Activated CD4-positive, CD25-positive, alpha-beta regulatory T cell treated with anti-CD3 and anti-CD28 coated beads, Interleukin-2, amount 50 U/mL, for 24 hours (primary cell): ENCODE measurements at regions not wholly inside any gene's neighbourhood (a gene's known extent, or its start where the extent isn't known, plus 50 kb on each side); places are given as distances from the start of the nearest gene placed in this dataset.

ENCODE experiments used
- ATAC-seq, 2 donors: fragments of 150-1000 bp; cut with Tn5 transposase; one replicate each; pipeline ENCODE4 v1.10.0; 2021; ENCODE audit warnings: mild to moderate bottlenecking in 1 of 2, moderate library complexity in 1 of 2

DNA sequence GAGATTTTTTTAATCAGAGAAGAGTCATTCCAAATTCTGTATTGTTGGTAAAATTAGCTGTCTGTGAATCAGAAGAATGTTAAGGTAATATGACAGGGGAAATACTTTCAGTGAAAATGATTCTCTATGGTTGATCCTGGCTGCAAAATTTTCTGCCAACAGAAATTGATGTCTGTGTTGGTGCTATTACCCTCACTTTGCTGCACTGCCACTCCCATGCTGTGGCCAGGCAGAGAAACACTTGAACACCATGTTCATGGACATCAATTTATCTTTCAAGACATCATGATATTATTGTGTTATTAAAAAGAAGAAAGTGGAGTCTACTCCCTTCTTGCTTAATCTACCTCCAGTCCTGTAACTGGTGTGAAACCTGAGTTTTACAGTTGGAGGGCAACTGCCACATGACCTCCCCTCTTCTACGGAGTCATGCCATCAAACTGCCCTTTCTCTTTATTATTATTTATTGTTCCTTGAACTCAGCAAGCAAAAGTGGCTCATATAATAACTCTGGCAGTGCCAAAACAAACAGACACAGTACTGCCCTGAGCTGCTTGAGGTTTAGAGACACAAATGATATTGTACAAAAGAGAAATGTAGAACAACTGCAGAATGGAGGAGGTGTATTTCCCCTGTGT, 288.0 kb upstream of the JAG1 start:
- no peak for ATAC-seq

DNA sequence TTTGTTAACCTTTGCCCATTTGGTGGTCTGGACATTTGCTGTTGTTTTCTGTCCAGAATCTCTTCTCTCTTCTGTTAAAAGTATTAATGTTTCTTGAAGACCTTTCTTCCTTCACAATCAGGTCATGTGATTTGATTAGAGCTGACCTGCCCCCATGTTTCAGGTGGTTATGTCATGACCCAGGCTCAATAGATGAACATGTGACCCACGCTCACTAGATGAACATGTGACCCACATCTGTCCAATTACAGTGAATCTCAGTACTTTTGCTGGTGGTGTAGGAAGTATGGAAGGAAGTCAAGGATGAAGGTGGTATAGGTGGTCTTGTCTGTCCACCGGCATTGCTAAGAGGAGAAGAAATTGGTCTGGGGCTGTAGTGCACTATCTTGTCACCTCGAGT, 289.1 kb upstream of the JAG1 start:
- no peak for ATAC-seq

DNA sequence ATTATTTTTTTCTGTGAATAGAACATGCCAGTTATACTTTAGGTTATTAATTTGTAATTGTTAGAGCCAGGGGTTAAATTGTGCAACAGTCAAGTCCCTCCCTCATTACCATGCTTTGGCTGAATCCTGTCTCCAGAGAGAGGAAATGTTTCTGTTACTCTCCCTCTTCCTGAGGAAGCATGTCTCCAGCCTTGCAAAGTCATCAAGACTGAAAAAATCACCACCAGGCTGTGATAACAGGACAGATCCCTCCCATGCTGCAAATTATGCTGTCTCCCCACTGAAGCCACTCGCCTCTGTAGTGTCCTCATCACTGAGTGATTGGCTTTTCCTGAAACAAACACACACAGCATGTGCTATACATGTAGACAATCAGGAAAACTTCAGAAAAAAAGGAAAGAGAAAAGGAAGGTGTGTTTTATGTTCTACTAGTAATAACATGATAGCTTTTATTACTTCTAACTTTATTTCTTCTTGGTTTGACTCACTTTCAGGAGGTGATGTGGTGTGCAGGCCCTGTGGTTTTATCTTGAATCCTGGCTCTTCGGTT, 290.0 kb upstream of the JAG1 start:
- no peak for ATAC-seq

DNA sequence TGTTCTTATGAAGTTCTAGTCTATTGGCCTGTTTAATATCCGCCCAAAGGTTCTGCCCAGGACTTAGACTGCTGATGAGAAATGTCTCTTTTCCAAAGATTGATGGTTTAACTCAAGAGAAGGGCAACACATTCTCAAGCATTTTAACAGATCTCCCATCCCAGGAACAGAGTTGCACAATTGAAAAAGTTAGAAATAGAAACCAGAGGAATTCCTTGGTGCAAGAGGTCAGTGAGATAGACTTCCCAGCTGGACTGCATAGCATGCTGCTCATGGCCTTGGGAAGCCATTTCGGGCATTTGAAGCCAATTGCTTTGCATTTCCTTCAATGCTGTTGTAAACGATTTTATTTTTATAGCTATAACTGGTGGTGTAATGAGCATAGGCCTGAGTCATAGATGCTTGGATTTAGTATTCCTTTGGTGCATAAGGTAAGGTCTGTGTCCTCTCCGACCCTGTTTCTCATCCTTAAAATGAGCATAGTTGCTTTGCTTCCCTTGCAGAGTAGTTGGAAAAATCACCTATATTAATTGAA, 292.2 kb upstream of the JAG1 start:
- no peak for ATAC-seq

DNA sequence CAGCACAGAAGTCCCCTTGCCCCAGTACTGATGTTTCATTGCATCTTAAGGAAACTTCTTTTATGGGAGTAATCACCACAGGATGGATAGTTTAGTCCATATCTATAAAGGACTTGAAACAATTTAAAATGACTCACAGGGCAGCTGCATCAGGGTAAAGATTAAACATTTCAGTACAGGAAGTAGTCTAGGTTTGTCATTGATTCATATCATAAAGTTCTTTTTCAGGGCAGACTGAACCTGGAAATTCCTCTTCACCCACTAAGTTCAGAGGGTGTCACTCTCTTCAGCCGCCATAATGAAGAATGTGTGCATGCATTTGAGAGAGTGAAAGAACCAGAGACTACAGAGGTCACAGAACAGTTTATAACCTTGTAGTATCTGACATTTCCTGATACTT, 296.3 kb upstream of the JAG1 start:
- ATAC-seq: no peak

DNA sequence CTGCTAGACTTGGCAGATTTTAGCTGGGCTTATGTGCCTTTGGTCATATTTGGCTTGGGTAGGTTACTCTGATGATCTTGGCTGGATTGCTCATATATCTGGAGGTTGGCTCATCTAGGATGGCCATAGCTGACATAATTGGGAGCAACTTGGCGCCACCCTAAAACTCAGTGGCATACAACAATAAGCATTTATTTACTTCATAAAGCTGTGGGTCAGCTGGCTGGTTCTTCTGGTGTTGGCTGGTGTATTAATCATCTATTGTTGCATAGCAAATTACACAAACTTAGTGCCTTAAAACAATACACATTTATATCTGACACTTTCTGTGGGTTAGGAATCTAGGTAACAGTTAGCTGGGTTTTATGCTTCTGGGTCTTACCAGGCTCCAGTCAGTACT, 297.3 kb upstream of the JAG1 start:
- no peak for ATAC-seq

DNA sequence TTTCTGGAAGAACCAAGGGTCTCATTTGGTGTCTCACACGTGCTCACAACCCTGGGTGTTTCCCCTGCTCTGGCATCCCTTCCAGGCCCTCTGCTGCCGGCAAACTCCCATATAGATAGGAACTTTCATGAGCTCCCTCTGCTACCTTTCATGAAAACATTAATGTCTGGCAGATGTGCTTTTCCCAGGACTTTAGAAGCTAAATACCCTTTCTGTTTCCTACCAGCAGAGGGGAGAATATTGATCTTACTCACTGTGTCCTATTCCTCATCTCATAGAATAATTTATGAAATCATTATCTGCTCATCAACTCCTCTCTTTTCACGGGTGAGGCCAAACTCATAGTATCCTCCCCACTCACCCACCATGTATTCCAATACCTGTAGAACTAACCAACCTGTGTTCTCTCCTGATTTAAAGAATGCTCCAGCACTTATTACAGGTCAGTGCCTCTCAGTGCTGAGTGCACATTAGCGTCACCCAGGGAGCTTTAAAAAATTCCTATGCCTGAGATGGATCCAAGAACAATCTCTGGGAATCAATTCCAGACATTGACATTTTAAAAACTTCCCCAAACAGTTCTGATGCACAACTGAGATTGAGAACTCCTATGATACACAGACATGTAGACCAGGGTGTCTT, 298.5 kb upstream of the JAG1 start:
- ATAC-seq: no peak

DNA sequence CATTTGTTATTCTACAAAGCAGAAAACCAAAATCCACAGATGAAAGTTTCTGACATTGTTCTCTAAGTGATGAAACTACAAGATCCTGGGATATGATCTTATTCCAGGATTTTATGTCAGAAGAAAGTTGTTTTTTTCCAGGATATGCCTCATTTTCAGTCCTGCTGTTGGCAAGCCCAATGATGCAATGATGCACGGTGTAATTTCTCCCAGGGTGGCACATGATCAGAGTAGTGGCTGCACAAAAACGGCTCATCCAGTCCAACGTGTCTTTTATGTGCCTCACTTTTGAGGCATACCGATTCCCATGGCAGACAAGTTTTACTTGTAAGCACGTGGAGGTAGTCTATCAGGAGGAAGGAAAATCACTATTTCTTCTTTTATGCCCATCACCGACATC, 302.3 kb upstream of the JAG1 start:
- ATAC-seq: no peak

DNA sequence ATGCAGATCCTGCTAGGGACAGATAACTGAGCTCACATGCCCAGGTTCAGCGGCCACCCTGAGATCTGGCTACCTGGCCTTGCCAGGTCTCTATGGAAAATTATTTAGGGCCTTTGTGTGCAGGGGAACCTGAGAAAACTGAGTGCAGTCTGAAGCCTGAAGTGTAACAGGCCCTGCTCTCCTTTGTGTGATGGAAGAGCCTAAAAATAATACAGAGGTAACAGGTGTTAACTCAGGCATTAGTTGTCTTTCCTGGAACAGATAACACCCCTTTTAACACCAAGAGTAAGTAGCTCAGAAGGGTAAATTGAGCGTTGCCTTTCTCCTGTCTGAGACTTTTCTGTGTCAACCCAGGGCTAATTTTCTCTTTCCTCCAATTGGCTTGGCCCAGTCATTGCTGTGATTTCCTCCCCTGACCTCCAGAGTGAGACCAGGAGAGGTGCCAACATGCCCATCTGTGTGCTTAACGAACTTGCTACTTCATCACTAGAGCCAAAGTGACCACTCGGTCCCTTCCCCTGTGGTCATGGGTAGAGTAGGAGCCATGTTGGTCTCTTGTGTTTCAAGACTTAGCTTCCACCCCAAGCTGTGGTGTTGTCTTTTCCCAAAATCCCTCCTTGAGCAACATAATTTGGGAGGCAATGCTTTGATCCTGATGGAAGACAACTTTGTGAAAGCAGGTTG, 304.4 kb upstream of the JAG1 start:
- no peak for ATAC-seq

DNA sequence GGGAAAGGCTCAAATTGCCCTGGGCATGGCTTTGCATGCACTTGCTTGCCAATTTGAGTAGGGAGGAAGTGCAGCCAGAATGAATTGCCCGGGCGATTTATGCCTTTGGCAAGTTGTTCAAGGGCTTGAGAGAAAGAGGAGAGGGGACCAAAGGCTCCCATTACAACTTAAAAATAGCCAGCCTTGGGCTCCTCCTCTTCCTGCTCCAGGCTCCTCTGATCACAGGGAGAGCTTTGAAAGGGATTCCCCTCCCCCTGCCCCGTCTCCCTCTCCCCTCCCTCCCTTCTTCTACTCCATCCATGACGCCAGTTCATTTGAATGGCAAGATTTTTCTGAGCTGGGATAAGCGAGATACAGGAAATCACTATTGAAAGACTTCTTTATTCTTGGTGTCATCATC, 304.9 kb upstream of the JAG1 start:
- no peak for ATAC-seq

DNA sequence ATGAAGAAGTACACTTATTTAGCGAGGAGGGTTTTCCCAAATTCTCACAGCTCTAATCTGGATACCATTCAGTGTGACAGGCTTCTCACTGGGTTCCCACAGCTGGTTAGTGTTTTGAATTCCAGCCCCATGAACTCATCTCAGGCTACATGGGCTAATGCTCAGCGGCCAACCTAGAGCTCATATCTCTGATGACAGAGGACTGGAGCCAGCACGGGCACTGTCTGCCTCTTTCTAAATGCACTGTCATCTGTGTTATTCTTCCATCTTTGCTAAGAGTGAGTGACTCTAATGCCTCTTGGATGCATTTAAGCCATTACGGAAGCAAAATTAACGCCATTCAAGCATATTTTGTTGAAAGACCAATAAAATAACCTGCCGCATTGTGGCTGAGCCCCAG, 308.9 kb upstream of the JAG1 start:
- no peak for ATAC-seq

DNA sequence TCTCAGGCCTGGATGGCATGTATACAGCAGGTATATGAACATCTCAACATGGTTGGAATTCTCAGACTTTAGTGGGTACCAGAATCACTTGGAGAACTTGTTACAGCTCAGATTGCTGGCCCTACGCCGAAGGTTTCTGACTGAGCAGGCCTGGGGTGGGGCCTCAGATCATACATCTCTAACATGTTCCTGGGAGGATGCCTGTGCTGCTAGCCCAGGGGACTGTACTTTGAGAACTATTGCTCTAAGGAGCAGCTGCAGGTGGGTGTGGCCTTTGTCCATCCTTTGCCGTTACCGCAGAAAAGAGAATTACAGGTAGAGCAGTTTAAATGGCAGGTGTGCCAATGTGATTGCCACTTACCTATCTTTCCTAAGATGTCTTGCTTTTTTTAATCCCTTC, 310.5 kb upstream of the JAG1 start:
- no peak for ATAC-seq

DNA sequence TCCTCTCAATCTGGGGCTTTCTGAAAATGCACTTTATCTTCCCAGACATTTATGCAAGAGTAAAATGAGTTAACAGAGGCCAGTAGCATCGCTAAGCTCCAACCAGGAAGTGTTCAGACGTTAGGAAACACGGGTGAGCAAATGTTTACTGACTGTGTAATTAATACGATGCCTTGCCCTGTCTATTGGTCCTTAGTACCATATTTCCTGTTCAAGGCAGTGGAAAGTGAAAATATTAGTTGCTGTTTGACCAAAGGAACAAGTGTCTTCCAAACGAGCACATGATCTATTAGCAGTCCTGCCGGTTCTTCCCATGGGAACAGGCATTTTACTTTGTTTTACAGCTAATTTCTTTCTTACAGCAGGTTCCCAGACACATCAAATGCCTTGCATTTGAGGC, 311.1 kb upstream of the JAG1 start:
- no peak for ATAC-seq

DNA sequence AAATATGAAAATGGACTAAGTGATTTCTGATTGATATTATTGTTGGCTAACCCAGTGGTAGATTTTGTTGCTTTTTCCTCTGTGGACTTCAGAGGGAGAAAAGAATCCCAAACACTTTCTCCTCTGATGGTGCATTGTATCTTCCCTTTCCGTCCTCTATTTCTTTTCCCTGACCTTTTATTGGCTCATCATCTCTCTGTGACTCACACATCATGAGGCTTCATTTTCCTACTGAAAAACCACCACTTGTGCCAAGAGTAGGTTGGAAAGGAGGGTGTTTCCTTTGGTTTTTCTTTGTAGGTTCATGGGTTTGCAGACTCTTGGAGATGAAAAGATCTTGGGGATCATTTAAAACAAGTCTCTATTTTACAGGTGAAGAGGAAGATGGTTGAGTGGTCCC, 311.7 kb upstream of the JAG1 start:
- ATAC-seq: no peak

DNA sequence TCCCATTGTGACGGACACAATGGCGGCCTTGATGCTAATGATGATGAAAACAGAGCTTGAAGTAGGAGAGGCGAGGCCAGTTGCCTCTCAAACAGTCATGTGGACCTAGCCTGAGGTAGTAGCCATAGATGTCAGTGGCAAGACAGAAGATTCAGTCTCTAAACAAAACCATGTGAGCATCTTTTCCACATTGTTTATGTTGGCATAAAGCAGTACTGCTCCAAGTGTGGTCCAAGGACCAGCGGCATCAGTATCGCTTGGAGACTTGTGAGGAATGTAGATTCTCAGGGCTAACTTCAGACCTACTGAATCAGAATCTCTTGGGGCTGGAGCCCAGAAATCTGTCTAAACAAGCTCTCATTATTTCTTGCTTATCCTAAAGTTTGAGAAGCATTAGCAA, 312.8 kb upstream of the JAG1 start:
- no peak for ATAC-seq

DNA sequence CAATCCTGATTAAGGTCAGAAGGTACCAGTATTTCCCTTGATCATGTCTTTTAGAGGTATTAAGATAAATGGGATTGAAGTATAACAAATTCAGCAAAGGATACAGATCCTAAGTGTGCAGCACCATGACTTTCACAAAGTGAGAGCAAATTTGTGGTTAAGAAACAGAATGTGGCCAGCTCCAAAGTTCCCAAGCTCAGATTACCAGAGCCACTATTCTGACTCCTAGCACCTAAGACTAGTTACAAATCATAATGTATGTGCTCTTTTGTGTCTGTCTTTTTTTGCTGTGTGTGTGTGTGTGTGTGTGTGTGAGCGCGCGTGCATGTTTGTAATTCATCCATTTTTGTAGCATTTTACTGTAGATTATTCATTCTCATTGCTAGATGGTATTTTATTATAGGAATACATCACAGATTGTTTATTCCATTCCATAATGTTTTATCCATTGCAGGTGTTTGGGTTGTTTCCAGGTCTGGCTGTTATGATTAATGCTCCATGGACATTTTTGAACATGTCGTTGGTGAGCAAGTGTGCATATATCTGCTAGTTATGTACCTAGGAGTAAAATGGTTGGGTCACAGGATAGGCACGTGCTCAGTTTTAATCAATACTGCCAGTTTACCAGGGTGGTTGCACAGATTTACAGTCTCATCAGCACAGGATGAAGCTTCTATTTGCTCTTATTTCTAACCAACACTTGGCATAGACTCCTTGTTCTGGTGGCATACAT, 314.0 kb upstream of the JAG1 start:
- ATAC-seq: no peak

DNA sequence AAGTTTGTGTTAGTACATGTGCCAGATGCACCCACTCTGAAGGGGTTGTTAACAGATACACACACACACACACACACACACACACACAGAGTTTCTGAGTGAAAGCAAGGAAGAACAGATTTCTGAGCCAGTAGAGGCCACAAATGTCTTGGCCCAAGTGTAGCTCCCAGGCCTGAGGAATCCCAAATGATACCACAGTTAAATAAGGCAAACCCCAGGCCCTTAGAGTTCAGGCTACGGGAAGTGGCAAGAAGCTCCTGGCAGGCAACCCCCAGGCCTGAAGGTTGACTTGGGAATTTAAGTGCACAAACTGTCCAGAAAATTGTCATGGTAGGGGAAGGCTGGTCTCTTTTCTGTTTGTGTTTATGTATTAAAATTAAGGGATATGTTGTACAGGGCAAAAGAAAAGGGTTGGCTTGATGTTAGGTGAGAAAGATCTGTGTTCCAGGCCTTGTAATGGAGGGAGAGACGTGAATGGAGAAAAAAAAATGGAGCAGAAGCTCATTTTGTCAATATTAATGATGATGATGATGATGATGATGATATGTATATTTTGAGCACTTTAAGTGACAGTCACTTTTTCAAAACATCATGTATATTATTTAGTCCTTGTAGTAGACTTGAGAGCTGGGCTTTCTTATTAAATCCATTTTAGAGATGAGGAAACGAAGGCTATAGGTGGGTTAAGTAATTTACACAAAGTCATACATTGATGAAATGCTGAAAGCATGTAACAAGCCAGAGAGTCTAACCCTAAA, 317.0 kb upstream of the JAG1 start:
- ATAC-seq: no peak

DNA sequence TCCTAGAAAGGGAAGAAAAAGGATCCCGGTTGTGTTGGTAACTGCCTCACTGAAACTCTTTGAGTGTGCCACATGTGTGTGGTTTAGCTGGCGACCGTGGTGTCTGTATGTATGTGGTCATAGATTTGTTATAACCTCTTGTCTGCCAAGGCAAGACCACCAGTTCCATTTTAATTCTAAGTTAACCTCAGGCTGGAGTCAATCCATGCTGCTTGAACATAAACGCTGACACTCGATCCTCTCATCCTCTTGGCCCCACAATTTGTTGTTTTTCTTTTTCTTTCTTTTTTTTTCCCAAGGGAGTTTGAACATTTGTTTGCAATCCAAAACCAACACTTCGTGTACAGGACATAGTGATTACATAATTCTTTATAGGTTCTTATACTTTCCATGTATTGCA, 318.9 kb upstream of the JAG1 start:
- ATAC-seq: no peak

DNA sequence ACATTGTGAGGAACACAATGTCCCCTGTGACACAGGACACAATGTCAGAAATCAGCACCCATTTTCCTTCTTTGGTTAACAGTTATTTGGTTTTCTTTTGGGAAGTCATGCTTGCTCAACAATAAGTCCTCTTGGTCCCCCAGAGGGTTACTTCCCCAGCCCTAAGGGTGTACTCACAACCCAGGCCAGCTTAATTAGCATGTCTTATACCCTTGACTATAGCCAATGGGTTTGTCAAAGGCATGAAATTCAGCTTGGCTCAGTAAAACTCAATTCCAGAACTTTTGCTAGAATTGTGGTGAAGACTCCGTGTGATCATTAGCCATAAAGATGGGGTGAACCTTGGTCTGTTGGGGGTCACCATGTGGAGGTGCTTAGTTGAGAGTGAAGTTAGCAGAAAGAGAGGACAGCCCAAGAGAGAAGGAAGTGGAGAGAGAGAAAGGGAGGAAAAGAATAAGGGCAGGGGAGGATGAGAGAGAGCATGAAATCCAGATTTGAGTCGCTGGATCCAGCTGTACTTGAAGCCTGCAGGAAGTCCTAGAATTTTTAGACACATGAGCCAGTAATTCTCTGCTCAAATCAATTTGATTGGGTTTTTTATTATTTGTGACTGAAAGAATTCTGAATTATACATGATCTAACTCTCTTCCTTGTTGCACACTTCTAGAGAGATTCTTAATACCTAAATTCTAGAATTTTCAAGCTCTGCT, 321.3 kb upstream of the JAG1 start:
- ATAC-seq: no peak

DNA sequence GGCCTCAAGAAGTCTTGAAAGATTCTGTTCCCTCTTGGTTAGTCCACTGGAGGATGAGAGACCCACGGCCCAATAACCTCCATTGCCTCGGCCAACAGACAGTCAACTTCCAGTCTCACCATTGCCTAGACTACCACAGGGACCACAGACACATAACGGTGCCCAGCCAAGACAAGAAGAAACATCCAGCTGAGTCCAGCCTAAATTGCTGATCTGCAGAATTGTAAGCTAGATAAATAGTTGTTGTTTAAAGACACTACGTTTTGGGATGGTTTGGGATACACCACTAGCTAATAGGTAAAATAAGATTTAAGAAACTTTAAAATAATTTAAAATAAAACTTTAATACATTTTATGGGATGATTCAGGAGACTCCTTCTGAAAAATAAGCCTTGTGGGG, 324.7 kb upstream of the JAG1 start:
- ATAC-seq: no peak

DNA sequence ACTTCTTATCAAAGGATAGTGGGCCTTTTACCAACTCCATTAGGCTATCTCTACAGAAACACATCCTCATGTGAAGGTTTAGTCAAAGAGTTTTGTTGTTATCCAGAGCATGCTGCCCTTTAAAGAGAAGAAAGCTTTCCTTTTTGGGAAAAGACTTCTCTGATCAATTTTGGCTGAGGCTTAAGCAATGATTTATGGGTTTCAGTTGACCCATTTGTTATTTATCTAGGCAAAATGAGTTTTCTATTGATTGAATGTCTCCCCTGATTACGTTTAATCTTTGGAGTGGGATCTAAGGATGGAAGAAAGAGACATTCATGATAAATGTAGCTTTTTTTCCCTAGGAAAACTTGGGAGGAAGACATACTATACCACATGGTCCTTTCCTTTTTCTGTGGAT, 326.6 kb upstream of the JAG1 start:
- no peak for ATAC-seq

DNA sequence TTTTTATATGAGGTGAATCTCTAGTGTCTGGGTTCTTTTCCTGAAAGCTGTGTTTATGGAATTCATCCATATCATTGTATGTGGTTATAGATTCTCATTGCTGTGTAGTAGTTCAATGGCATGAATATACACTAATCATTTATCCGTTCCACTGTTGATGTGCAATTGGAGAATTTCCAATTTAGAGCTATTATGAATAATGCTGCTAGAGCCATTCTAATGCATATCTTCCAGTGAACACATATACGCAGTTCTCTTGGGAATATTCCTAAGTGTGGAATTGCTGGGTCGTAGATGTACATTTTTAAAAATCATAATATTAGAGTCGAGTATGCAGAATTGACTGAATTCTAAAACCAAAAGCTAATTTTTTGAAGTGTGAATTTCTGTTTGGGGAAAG, 327.5 kb upstream of the JAG1 start:
- no peak for ATAC-seq
